Choroid plexus epithelial cell (primary cell): ENCODE measurements at regions not wholly inside any gene's neighbourhood (a gene's known extent, or its start where the extent isn't known, plus 50 kb on each side); places are given as distances from the start of the nearest gene placed in this dataset.
"Not testable (repeated sequence)": the region's sequence is repeated elsewhere in the genome, so short reads cannot be mapped to it uniquely, and the experiment has no call there.

Source experiments
- DNase-seq: peaks from one replicate; pipeline ENCODE4 v3.0.0-alpha.2; 2010; ENCODE audit warnings: low read depth
- H3K4me3 ChIP-seq: 2 replicates; pipeline ENCODE4 v1.5.1; 2011; ENCODE audit warnings: low read depth, mild to moderate bottlenecking, control low read depth, low read length, moderate library complexity
- TF ChIP-seq, protein P1 (sequence below): conservative IDR thresholded peaks from 2 replicates; pipeline ENCODE4 v1.5.1; 2011; ENCODE audit warnings: low read depth, mild to moderate bottlenecking, control low read depth, inconsistent platforms, low read length, moderate library complexity

- DNase-seq = no peak
- TF ChIP-seq, protein P1, sequence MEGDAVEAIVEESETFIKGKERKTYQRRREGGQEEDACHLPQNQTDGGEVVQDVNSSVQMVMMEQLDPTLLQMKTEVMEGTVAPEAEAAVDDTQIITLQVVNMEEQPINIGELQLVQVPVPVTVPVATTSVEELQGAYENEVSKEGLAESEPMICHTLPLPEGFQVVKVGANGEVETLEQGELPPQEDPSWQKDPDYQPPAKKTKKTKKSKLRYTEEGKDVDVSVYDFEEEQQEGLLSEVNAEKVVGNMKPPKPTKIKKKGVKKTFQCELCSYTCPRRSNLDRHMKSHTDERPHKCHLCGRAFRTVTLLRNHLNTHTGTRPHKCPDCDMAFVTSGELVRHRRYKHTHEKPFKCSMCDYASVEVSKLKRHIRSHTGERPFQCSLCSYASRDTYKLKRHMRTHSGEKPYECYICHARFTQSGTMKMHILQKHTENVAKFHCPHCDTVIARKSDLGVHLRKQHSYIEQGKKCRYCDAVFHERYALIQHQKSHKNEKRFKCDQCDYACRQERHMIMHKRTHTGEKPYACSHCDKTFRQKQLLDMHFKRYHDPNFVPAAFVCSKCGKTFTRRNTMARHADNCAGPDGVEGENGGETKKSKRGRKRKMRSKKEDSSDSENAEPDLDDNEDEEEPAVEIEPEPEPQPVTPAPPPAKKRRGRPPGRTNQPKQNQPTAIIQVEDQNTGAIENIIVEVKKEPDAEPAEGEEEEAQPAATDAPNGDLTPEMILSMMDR = no peak
Measured at GRCh38 chr3:145089337-145089736, 1071.6 kb downstream of the PLOD2 start.

DNA sequence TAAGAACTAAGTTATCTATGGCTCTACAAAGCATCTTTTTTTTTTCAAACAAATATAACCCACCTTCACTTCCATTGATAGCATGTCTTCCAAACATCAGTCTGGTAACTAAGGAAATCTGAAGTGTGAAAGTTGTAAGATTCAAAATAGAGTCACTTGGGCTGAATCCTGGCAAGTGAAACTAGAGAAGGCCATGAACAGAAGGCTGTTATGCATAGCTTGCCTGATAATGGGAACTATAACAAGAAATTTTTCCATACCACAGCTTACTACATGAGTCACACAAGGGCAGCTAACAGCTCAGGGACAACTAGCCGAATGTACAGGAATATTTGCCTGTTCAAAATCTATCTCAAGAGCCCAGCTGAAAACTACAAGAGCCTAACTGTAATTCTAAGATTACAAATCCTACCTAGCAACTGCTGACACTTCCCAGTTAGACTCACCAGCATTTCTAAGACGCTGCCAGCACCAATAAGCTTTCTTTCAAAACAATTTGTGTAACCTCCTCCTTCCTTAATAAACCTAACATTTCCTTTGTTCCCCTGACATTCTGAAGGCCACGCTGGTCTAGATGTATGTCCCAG lies 1066.5 kb downstream of the PLOD2 start:
- TF ChIP-seq, protein P1 = no peak
- no peak overlapping the region for H3K4me3 ChIP-seq
- peak; percentile 92 for DNase-seq

More at GRCh38 chr3:145089337-145089736, 1071.6 kb downstream of the PLOD2 start:
- H3K4me3 ChIP-seq = no peak overlapping the region

DNA sequence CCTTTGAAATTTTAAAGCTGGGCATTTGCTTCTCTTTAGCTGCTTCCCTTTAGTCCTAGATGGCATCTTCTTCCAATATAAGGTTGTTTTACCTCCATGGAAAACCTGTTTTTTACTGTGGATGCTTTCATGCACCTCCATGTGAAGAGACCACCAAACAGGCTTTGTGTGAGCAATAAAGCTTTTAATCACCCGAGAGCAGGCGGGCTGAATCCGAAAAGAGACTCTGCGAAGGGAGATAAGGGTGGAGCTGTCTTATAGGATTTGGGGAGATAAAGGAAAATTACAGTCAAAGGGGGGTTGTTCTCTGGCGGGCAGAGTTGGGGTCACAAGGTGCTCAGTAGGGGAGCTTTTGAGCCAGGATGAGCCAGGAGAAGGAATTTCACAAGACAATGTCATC lies 1049.8 kb downstream of the PLOD2 start:
- not testable (repeated sequence) for DNase-seq, H3K4me3 ChIP-seq

- TF ChIP-seq, protein P1 = no peak
- no peak for DNase-seq
- no peak overlapping the region for H3K4me3 ChIP-seq
Measured at GRCh38 chr3:145116769-145117168, 1044.2 kb downstream of the PLOD2 start.

- no peak overlapping the region for H3K4me3 ChIP-seq
- TF ChIP-seq, protein P1 = no peak
- DNase-seq = no peak
Measured at GRCh38 chr3:145118303-145118702, 1042.7 kb downstream of the PLOD2 start.

GRCh38 chr3:145124900-145125678 lies 1035.9 kb downstream of the PLOD2 start:
- no peak overlapping the region for H3K4me3 ChIP-seq
- TF ChIP-seq, protein P1 = no peak
- DNase-seq = no peak

GRCh38 chr3:145133281-145133680 lies 1027.7 kb downstream of the PLOD2 start:
- H3K4me3 ChIP-seq = no peak overlapping the region
- no peak for DNase-seq
- TF ChIP-seq, protein P1 = no peak
